Suprapubic skin (tissue), 4 donors: ENCODE measurements at regions not wholly inside any gene's neighbourhood (a gene's known extent, or its start where the extent isn't known, plus 50 kb on each side); places are given as distances from the start of the nearest gene placed in this dataset.

Source experiments
- DNase-seq, 2 donors: peaks; one replicate each; pipeline ENCODE4 v3.0.0-alpha.2; 2019; ENCODE audit warnings: low spot score in 2 of 2
- H3K27ac ChIP-seq: fragments of 200-600 bp; sonication (generic); one replicate; pipeline ENCODE4 v1.5.1; 2019
- H3K27me3 ChIP-seq: fragments of 200-600 bp; sonication (generic); one replicate; pipeline ENCODE4 v1.5.1; 2019
- H3K36me3 ChIP-seq: fragments of 200-600 bp; sonication (generic); one replicate; pipeline ENCODE4 v1.5.1; 2019
- H3K4me1 ChIP-seq: fragments of 200-600 bp; sonication (generic); one replicate; pipeline ENCODE4 v1.5.1; 2019
- H3K4me3 ChIP-seq: fragments of 200-600 bp; sonication (generic); one replicate; pipeline ENCODE4 v1.5.1; 2019; ENCODE audit warnings: mild to moderate bottlenecking
- H3K9me3 ChIP-seq: fragments of 200-600 bp; sonication (generic); one replicate; pipeline ENCODE4 v1.5.1; 2019
- CTCF ChIP-seq, 2 donors: fragments of 200-600 bp in 1 of 2; fragments of 450-650 bp in 1 of 2; sonication (generic) in 1 of 2; IDR thresholded peaks; one replicate each; pipeline ENCODE4 v1.5.1; 2016 to 2019; ENCODE audit warnings: antibody characterized with exemption in 2 of 2, mild to moderate bottlenecking in 1 of 2, moderate library complexity in 1 of 2
- EP300 ChIP-seq: sonication (generic); formaldehyde crosslinking; IDR thresholded peaks from one replicate; pipeline ENCODE4 v1.6.1; 2017; ENCODE audit warnings: antibody characterized with exemption
- POLR2A ChIP-seq, 2 donors: fragments of 450-650 bp; IDR thresholded peaks; one replicate each; pipeline ENCODE4 v1.6.1; 2017; ENCODE audit warnings: antibody characterized with exemption in 2 of 2, mild to moderate bottlenecking in 2 of 2, moderate library complexity in 2 of 2
- POLR2AphosphoS5 ChIP-seq, 3 donors: sonication (generic); formaldehyde crosslinking; IDR thresholded peaks; one replicate each; pipeline ENCODE4 v1.6.1; 2017; ENCODE audit warnings: antibody characterized with exemption in 3 of 3
- WGBS: methylation state at CpG from one replicate; pipeline ENCODE4 v1.1.5; 2018; 5-methylcytosine and 5-hydroxymethylcytosine counted together

GRCh38 chr16:5523829-5524228 lies 426.2 kb upstream of the EEF2KMT start:
- Histone ChIP-seq H3K4me3 (no peak overlapping the region), H3K9me3 (no peaks in the 10 kb centered on the region), H3K27ac (no peak overlapping the region), H3K4me1 (no peaks in the 10 kb centered on the region), H3K36me3 (no peaks in the 10 kb centered on the region), H3K27me3 (no peaks in the 10 kb centered on the region)
- TF ChIP-seq POLR2A (IDR thresholded peaks at IDR 0.05) = no peak
- no peak for TF ChIP-seq POLR2AphosphoS5 (IDR thresholded peaks at IDR 0.05)
- TF ChIP-seq CTCF (IDR thresholded peaks at IDR 0.05) = no peak
- no peak for TF ChIP-seq EP300
- 34% methylated on average over 10 of the region's 10 CpGs for WGBS
- DNase-seq = no peak

GRCh38 chr16:5516115-5516514 lies 418.5 kb upstream of the EEF2KMT start:
- no peak for TF ChIP-seq POLR2AphosphoS5 (IDR thresholded peaks at IDR 0.05)
- no peak for DNase-seq

GRCh38 chr16:5512014-5512413 lies 414.4 kb upstream of the EEF2KMT start:
- H3K36me3 ChIP-seq = no peaks in the 10 kb centered on the region
- H3K9me3 ChIP-seq = no peaks in the 10 kb centered on the region
- WGBS = 65% methylated on average over 4 of the region's 4 CpGs
- no peak overlapping the region for H3K4me3 ChIP-seq
- H3K4me1 ChIP-seq = no peaks in the 10 kb centered on the region
- H3K27ac ChIP-seq = no peak overlapping the region
- TF ChIP-seq CTCF (IDR thresholded peaks at IDR 0.05) (no peak), POLR2A (IDR thresholded peaks at IDR 0.05) (no peak), POLR2AphosphoS5 (IDR thresholded peaks at IDR 0.05) (no peak), EP300 (no peak)
- peaks cover 6% of the 10 kb centered on the region for H3K27me3 ChIP-seq
- DNase-seq = no peak

More at GRCh38 chr16:5516115-5516514, 418.5 kb upstream of the EEF2KMT start:
- Histone ChIP-seq H3K4me3 (no peak overlapping the region), H3K27me3 (no peaks in the 10 kb centered on the region), H3K4me1 (no peaks in the 10 kb centered on the region), H3K36me3 (no peaks in the 10 kb centered on the region), H3K27ac (no peak overlapping the region), H3K9me3 (no peaks in the 10 kb centered on the region)

GRCh38 chr16:5510819-5511370 lies 413.3 kb upstream of the EEF2KMT start:
- no peaks in the 10 kb centered on the region for H3K9me3 ChIP-seq
- H3K27ac ChIP-seq = no peak overlapping the region
- H3K27me3 ChIP-seq = peaks cover 6% of the 10 kb centered on the region
- no peaks in the 10 kb centered on the region for H3K36me3 ChIP-seq
- no peaks in the 10 kb centered on the region for H3K4me1 ChIP-seq
- no peak for DNase-seq
- H3K4me3 ChIP-seq = no peak overlapping the region
- no peak for TF ChIP-seq POLR2AphosphoS5 (IDR thresholded peaks at IDR 0.05)
- TF ChIP-seq CTCF (IDR thresholded peaks at IDR 0.05) = no peak
- no peak for TF ChIP-seq POLR2A (IDR thresholded peaks at IDR 0.05)
- no peak for TF ChIP-seq EP300
- 34% methylated on average over 5 of the region's 5 CpGs for WGBS

GRCh38 chr16:5509794-5510193 lies 412.2 kb upstream of the EEF2KMT start:
- Histone ChIP-seq H3K4me1 (no peaks in the 10 kb centered on the region), H3K27ac (no peak overlapping the region), H3K4me3 (no peak overlapping the region), H3K36me3 (no peaks in the 10 kb centered on the region), H3K9me3 (no peaks in the 10 kb centered on the region), H3K27me3 (peaks cover 6% of the 10 kb centered on the region)
- no peak for DNase-seq
- no peak for TF ChIP-seq CTCF (IDR thresholded peaks at IDR 0.05)
- WGBS = 47% methylated on average over 9 of the region's 9 CpGs

DNA sequence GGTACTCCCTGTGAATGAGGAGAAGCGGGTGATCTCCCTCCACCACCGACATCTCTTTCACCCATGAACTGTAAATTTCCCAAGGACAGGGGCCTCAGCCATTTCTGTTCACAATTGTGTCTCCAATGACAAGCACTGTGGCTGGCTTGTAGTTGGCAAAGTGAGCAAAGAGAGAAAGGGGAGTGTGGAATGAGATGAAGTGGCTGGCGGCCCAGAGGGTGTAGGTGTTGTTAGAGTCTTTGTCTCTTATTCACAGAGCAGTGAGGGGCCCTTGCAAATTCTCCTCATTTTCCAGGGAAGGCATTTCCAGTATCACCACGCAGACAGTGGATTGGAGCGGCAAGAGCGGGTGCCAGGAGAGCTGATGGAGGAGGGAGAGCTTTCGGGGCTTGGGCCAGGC lies 411.7 kb upstream of the EEF2KMT start:
- DNase-seq = no peak
- Histone ChIP-seq H3K9me3 (no peaks in the 10 kb centered on the region), H3K27ac (no peak overlapping the region), H3K4me3 (no peak overlapping the region), H3K27me3 (peaks cover 6% of the 10 kb centered on the region), H3K4me1 (no peaks in the 10 kb centered on the region), H3K36me3 (no peaks in the 10 kb centered on the region)
- no peak for TF ChIP-seq EP300
- no peak for TF ChIP-seq POLR2AphosphoS5 (IDR thresholded peaks at IDR 0.05)
- no peak for TF ChIP-seq CTCF (IDR thresholded peaks at IDR 0.05)
- TF ChIP-seq POLR2A (IDR thresholded peaks at IDR 0.05) = no peak
- whole genome bisulfite sequencing = 75% methylated on average over 7 of the region's 7 CpGs
